ENCODE measurements at regions not wholly inside any gene's neighbourhood (a gene's known extent, or its start where the extent isn't known, plus 50 kb on each side); places are given as distances from the start of the nearest gene placed in this dataset.

DNA sequence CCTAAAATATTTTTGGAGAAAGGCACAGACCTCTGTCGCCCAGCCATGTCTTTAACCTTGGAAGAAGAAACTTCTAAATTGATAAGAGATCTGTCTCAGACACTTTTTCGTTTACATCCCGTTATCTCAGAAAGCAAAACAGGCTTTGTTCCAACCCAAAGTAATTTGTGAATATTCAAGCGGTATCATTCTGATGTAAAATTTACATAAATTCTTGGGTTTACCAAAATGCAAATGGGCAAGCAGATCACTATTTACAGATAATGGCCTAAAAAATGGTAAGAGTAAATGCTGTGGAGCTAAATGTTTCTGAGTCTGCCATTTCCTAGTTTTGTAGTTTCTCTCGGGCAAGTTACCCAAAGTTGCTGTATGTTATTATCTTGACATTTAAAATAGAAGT is 101.9 kb upstream of the VPREB1 start (continued):
- TF ChIP-seq, protein P1, sequence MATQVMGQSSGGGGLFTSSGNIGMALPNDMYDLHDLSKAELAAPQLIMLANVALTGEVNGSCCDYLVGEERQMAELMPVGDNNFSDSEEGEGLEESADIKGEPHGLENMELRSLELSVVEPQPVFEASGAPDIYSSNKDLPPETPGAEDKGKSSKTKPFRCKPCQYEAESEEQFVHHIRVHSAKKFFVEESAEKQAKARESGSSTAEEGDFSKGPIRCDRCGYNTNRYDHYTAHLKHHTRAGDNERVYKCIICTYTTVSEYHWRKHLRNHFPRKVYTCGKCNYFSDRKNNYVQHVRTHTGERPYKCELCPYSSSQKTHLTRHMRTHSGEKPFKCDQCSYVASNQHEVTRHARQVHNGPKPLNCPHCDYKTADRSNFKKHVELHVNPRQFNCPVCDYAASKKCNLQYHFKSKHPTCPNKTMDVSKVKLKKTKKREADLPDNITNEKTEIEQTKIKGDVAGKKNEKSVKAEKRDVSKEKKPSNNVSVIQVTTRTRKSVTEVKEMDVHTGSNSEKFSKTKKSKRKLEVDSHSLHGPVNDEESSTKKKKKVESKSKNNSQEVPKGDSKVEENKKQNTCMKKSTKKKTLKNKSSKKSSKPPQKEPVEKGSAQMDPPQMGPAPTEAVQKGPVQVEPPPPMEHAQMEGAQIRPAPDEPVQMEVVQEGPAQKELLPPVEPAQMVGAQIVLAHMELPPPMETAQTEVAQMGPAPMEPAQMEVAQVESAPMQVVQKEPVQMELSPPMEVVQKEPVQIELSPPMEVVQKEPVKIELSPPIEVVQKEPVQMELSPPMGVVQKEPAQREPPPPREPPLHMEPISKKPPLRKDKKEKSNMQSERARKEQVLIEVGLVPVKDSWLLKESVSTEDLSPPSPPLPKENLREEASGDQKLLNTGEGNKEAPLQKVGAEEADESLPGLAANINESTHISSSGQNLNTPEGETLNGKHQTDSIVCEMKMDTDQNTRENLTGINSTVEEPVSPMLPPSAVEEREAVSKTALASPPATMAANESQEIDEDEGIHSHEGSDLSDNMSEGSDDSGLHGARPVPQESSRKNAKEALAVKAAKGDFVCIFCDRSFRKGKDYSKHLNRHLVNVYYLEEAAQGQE (IDR thresholded peaks at IDR 0.05; ENCODE audit: low read depth) = no peak
- TF ChIP-seq POLR2A (IDR thresholded peaks at IDR 0.05; ENCODE audit: borderline replicate concordance, extremely low read depth, insufficient read depth, insufficient read length) (no peak), TCF7L2 (IDR thresholded peaks at IDR 0.05; ENCODE audit: borderline replicate concordance, extremely low read depth, insufficient read depth, insufficient read length) (no peak)

DNA sequence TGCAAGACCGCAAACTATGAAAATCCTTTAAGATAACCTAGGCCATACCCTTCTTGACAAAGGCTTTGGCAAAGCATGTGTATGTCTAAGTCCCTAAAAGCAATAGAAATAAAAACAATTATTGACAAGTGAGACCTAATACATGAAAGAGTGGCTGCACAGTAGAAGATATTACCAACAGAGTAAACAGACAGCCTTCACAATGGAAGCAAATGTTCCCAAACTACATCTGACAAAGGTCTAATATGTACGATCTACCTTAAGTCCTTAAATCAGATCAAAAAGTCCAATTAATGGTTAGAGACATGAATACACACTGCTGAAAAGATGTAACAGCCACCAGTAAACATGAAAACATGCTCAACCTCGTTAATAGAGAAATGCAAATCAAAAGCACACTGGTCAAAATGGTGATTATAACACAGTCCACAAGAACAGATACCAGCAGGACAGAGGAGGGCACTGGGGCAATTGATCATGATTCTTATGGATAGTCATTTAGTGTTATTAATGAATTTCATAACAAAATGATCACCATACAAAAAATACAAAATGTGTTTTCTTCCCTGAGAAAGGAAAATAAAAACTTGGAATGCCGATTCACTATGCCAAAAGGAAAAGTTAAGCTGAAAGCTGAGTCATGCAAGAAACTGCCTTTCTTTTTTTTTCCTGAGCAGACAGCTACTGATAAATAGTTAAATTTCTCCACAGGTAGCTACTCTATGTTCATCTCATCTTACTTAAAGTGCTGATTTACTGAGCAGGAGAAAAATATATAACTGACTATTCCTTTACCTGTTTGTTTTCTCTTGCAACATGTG is 102.6 kb upstream of the VPREB1 start:
- RAD21 ChIA-PET (ENCODE audit: low non-redundant PET in 1 of 2, low total read pairs in 2 of 2, uncharacterized antibody in 2 of 2, unreplicated experiment in 2 of 2) = no interaction called here
- no peak overlapping the region for H3K9ac ChIP-seq (ENCODE audit: low read length)
- ATAC-seq = no peak
- no peak overlapping the region for H3K4me2 ChIP-seq (ENCODE audit: low read length)
- intact Hi-C loops (cut with micrococcal nuclease) = no loop called here
- H3K4me3 ChIP-seq (replicated peaks in 1 of 2; ENCODE audit: low read depth in 1 of 2, low read length in 2 of 2) = no peak overlapping the region
- BruUV-seq (replicated peaks) = no TSS peak
- DNase-seq (ENCODE audit: low read depth, low spot score) = no peak
- POLR2A ChIA-PET = no interaction called here
- no peak overlapping the region for H3K27ac ChIP-seq (ENCODE audit: low read depth, low read length)
- H2AFZ ChIP-seq (ENCODE audit: low read depth, low read length, poor library complexity, severe bottlenecking) = no peak overlapping the region
- CTCF ChIA-PET = interaction anchor here (1.3 to 1.5 kb wide), 2 partner anchors 31 to 81 kb away, joined by 3 to 4 read pairs; no protein-coding TSS in a partner anchor
- H3K9me3 ChIP-seq (ENCODE audit: control insufficient read depth in 1 of 2, insufficient read depth in 1 of 2, low read depth in 1 of 2, low read length in 2 of 2) = no peaks in the 10 kb centered on the region
- H4K20me1 ChIP-seq (ENCODE audit: insufficient read depth) = no peaks in the 10 kb centered on the region
- H3K27me3 ChIP-seq (ENCODE audit: insufficient read depth, low read length) = peaks cover 64% of the 10 kb centered on the region
- TF ChIP-seq, protein P2, sequence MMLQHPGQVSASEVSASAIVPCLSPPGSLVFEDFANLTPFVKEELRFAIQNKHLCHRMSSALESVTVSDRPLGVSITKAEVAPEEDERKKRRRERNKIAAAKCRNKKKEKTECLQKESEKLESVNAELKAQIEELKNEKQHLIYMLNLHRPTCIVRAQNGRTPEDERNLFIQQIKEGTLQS (IDR thresholded peaks at IDR 0.05) = no peak
- TF ChIP-seq EZH2phosphoT487 (IDR thresholded peaks at IDR 0.05; ENCODE audit: borderline replicate concordance) (no peak), ZNF274 (IDR thresholded peaks at IDR 0.05; ENCODE audit: low read depth, low read length) (no peak), CBX3 (IDR thresholded peaks at IDR 0.05; ENCODE audit: low read depth) (no peak), ZFX (IDR thresholded peaks at IDR 0.05) (no peak), SP1 (IDR thresholded peaks at IDR 0.05; ENCODE audit: low read depth) (no peak), EGR1 (IDR thresholded peaks at IDR 0.05; ENCODE audit: low read depth) (no peak), POLR2A (IDR thresholded peaks at IDR 0.05; ENCODE audit: borderline replicate concordance, extremely low read depth, insufficient read depth, insufficient read length) (no peak), POLR2AphosphoS5 (IDR thresholded peaks at IDR 0.05; ENCODE audit: low read depth, low read length) (no peak)
- TF ChIP-seq, protein P3, sequence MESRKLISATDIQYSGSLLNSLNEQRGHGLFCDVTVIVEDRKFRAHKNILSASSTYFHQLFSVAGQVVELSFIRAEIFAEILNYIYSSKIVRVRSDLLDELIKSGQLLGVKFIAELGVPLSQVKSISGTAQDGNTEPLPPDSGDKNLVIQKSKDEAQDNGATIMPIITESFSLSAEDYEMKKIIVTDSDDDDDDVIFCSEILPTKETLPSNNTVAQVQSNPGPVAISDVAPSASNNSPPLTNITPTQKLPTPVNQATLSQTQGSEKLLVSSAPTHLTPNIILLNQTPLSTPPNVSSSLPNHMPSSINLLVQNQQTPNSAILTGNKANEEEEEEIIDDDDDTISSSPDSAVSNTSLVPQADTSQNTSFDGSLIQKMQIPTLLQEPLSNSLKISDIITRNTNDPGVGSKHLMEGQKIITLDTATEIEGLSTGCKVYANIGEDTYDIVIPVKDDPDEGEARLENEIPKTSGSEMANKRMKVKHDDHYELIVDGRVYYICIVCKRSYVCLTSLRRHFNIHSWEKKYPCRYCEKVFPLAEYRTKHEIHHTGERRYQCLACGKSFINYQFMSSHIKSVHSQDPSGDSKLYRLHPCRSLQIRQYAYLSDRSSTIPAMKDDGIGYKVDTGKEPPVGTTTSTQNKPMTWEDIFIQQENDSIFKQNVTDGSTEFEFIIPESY (IDR thresholded peaks at IDR 0.05; ENCODE audit: extremely low read depth, insufficient replicate concordance, low read length) = no peak
- no peaks in the 10 kb centered on the region for H3K4me1 ChIP-seq (ENCODE audit: control insufficient read depth in 1 of 2, insufficient read depth in 2 of 2, low read length in 2 of 2)
- no peaks in the 10 kb centered on the region for H3K79me2 ChIP-seq (ENCODE audit: insufficient read depth, low read length)
- H3K36me3 ChIP-seq (ENCODE audit: control insufficient read depth in 1 of 2, insufficient read depth in 2 of 2, low read length in 2 of 2) = no peaks in the 10 kb centered on the region
- H3K9me2 ChIP-seq (ENCODE audit: insufficient read depth) = no peaks in the 10 kb centered on the region
